Right lobe of liver (tissue), 4 donors: ENCODE measurements at regions not wholly inside any gene's neighbourhood (a gene's known extent, or its start where the extent isn't known, plus 50 kb on each side); places are given as distances from the start of the nearest gene placed in this dataset.

ENCODE experiments used
- CTCF ChIP-seq, 4 donors: fragments of 200-600 bp in 3 of 4; fragments of 450-650 bp in 1 of 4; IDR thresholded peaks; one replicate each; pipeline versions ENCODE4 v1.5.1 to v1.8.0; 2016 to 2022; ENCODE audit warnings: antibody characterized with exemption in 4 of 4, mild to moderate bottlenecking in 2 of 4
- POLR2A ChIP-seq: fragments of 450-650 bp; IDR thresholded peaks from one replicate; pipeline ENCODE4 v1.6.1; 2017; ENCODE audit warnings: antibody characterized with exemption, mild to moderate bottlenecking
- donor health status: DM: no; HTN: no; CAD: no.
- donor health status: DM: no; HTN: no; CAD: no.
- donor health status: DM: no; HTN: yes; CAD: no.

DNA sequence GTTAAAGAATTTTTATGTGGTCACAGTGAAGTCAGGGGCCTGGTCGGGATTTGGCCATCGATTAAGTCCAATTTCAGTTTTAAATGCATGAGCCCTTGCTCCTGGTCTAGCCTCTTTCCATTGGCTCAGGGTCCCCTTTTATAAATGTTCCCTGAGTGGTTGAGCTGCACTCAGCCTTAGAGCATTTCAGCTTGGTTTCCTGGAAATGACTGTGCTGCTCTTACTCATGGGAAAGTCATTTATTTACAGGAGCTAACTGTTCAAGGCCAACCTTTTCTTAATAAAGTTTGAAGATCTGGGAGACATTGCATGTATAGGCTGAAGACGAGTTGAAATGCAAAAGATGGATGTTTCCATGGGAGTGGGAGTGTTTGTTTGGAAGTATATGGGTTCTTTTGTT lies 98.8 kb upstream of the CLNK start:
- TF ChIP-seq CTCF (IDR thresholded peaks at IDR 0.05) (no peak), POLR2A (no peak)
